ENCODE measurements at regions not wholly inside any gene's neighbourhood (a gene's known extent, or its start where the extent isn't known, plus 50 kb on each side); places are given as distances from the start of the nearest gene placed in this dataset.

DNA sequence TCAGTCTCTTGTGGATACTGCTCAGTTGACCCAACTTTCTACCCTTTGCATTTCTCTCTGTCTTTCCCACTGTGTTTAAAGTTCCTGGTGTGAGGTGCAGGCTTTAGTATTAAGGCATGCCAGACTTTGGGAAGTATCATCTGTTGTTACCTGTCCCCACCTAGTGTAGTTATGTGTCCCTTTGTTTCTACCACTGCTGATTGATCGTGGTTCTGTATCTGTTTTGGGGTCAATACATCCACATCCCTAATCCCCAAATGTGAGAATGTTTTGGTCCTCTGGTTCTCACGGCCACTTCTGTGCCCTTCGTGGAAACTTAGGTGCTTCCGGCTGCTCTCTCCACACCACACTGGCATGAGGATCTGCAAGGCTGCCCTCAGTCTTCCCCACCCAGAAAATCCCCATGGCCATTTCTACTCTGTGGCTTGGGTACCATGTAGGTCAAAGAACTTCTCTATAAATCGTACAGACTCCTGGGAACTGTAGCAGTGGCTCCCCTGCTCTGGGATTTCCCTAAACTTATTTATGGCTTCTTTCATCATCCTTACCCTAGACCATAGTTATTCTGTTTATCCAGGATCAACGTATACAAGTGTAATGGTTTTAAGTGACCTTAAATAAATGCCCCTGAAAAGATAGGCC is 443.2 kb downstream of the XYLT1 start:
- DNase-seq (ENCODE audit: low read depth) = no peak
- no peak overlapping the region for H3K4me3 ChIP-seq (ENCODE audit: low read depth, low read length)
- TF ChIP-seq, protein P1, sequence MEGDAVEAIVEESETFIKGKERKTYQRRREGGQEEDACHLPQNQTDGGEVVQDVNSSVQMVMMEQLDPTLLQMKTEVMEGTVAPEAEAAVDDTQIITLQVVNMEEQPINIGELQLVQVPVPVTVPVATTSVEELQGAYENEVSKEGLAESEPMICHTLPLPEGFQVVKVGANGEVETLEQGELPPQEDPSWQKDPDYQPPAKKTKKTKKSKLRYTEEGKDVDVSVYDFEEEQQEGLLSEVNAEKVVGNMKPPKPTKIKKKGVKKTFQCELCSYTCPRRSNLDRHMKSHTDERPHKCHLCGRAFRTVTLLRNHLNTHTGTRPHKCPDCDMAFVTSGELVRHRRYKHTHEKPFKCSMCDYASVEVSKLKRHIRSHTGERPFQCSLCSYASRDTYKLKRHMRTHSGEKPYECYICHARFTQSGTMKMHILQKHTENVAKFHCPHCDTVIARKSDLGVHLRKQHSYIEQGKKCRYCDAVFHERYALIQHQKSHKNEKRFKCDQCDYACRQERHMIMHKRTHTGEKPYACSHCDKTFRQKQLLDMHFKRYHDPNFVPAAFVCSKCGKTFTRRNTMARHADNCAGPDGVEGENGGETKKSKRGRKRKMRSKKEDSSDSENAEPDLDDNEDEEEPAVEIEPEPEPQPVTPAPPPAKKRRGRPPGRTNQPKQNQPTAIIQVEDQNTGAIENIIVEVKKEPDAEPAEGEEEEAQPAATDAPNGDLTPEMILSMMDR (conservative IDR thresholded peaks at IDR 0.05; ENCODE audit: low read depth, low read length) = no peak

DNA sequence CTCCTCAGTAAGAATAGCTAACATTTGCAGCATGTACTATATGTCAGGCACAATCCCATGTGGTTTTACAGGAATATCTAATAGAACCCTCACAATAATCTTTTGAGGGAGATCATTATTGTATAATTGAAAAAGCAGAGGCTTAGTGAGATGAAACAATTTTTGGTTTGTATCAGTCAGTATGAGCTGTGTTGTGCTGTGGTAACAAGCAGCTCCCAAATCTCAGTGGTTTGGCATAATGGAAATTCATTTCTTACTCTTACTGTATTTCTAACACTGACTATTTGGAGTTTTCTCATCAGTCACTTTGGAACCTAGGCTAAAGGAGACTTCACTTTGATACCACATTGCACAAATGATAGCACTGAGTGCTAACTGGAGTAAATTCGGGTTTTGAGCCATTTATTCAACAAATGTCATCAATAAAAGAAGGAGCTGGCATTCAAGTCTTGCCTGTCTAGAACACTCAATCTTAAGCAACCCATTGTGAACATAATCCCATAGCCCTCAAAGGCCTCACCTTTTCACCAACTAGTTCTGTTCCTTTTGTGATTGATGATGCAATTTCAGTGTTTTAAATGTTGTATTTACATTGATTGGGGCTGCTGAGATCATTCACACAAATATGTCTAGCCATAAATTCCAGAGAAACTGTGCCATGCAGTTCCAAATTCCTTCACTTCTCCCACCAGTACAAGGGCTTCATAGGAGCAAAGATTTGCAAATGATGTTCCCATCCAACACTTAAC is 441.0 kb downstream of the XYLT1 start:
- H3K4me3 ChIP-seq (ENCODE audit: low read depth, low read length) = no peak overlapping the region
- TF ChIP-seq, protein P1 (conservative IDR thresholded peaks at IDR 0.05; ENCODE audit: low read depth, low read length) = no peak
- DNase-seq (ENCODE audit: low read depth) = no peak

DNA sequence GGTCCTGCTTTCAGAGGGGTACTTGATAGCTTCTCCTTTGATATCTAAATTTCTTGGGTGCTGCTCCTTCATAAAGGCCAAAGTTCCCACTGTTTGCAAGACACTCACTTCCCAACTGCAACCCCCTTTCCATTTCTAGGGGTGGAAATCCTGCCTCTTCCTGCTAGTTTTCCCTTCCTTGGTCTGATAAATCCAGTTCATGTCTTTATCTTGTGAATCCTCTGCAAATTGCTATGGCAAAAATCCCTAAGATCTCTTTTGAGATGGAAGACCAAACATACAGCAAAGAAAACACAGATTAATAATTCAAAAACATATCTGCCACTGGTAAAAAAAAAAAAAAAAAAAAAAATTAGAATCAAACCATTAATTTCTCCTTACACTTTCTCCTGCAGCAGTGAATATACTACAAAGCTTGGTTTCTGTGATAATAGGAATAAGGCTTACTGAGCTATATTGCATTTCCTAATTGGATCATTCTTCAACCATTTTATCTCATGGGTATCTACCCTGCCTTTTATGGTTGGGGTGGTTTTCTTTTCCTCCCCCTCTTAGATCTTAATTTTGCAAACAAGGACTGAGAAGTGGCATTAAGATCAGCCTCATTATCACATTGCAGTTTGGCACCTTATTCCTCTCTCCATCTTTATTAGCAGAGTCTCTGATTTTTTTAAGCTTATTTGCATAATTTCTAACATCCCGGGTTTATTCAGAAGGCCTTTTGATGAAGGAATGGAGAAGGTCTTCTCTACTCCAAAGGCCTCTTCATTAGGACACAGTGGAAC is 439.1 kb downstream of the XYLT1 start:
- no peak for DNase-seq (ENCODE audit: low read depth)
- no peak overlapping the region for H3K4me3 ChIP-seq (ENCODE audit: low read depth, low read length)
- TF ChIP-seq, protein P1 (conservative IDR thresholded peaks at IDR 0.05; ENCODE audit: low read depth, low read length) = no peak

DNA sequence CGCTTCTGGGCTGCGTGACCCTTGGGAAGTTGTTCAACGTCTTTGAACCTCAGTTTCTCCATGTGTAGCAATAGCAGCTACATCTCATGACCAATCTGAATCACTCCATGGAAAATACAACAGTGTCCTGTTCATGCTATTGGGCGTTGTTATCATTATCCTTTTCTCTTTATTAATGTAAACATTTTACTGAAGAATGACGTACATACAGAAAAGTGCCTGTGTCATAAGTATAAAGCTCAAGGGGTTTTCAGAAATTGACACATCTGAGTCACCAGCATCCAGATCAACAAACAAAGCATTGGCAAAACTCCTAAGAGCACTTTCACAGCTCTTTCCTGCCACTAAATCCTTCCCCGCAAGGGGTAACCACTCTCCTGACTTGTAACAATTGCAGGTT is 438.4 kb downstream of the XYLT1 start:
- TF ChIP-seq, protein P1 (conservative IDR thresholded peaks at IDR 0.05; ENCODE audit: low read depth, low read length) = no peak
- H3K4me3 ChIP-seq (ENCODE audit: low read depth, low read length) = no peak overlapping the region
- DNase-seq (ENCODE audit: low read depth) = no peak

DNA sequence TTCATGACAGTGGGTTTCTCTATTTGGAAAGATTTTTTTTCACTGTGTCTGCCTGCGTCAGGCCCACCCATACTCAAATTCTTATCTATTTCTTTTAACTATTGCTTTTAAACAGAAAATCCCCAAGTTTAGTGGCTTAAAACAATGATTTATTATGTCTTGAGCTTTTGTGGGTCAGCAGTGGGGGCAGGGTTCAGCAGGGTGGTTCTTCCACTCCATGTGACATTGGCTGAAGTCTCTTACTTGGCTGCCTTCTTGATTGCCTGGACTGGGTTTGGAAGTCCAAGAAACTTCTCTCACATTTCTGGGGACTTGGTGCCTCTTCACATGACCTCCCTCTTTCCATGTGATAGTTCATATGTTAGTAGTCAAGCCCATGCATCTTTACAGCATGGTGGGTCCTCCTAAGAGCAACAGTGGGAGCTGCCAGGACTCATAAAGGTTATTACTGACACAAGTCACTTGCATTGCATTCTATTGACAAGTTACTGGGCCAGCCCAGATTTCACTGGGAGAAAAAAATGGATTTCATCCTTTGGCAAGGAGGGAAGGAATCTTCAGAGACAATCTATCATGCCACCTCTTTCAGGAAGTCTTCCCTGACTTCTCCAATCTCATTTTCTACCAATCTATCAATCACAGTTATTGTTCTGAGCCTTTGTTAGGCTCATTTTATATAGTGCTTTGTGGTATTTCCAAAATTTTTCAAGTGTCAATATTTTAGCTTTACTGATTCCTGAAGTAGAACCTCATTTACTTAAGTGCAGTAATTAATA is 436.1 kb downstream of the XYLT1 start:
- DNase-seq (ENCODE audit: low read depth) = no peak
- TF ChIP-seq, protein P1 (conservative IDR thresholded peaks at IDR 0.05; ENCODE audit: low read depth, low read length) = no peak
- no peak overlapping the region for H3K4me3 ChIP-seq (ENCODE audit: low read depth, low read length)

DNA sequence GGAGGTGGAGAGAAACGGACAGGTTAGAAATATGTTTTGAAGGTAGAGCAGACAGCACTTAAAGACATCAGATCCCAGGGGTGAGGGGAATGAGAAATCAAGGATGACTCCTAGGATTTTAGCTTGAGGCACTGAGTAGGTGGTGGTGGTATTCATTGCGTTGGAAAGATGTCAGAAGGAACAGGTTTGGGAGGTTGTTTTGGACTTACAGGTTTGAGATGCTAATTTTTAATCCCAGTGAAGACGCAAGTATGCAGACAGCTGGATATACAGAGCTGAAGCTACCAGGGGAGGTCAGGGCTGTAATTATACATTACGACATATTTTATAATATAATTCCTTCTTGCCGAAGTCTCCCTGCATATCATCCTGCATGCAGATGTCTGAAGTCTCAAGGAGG is 433.3 kb downstream of the XYLT1 start:
- H3K4me3 ChIP-seq (ENCODE audit: low read depth, low read length) = no peak overlapping the region
- TF ChIP-seq, protein P1 (conservative IDR thresholded peaks at IDR 0.05; ENCODE audit: low read depth, low read length) = no peak
- no peak for DNase-seq (ENCODE audit: low read depth)

Measured in choroid plexus epithelial cell (primary cell).